ENCODE measurements at regions not wholly inside any gene's neighbourhood (a gene's known extent, or its start where the extent isn't known, plus 50 kb on each side); places are given as distances from the start of the nearest gene placed in this dataset.

DNA sequence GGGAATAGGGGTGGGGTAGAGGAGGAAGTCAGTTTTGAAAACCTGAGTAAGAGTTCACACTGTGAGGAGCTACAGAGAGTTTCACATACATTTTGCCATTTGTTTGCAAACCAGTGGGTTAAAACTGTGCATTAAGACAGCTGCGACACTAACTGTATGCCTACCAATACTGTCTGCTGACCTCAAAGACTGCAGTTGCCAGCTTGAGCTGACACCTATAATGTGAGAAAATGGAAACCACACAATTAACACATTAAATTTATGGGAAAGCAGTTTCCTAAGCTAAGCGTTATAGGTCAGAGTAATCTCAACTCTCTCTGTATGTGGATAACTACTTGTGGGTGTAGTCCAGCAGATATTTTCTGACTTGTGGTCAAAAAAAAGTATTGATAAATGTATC is 756.6 kb upstream of the GCFC2 start:
- H3K9me3 ChIP-seq (ENCODE audit: low read depth): no peaks in the 10 kb centered on the region
- H3K4me2 ChIP-seq: no peak overlapping the region
- no peaks in the 10 kb centered on the region for H3K27me3 ChIP-seq
- no peaks in the 10 kb centered on the region for H3K9me2 ChIP-seq (replicated peaks; ENCODE audit: insufficient read depth)
- 85% methylated on average over 2 of the region's 2 CpGs for WGBS (ENCODE audit: low lambda C conversion rate, missing lambda C conversion rate)
- H3K36me3 ChIP-seq (replicated peaks; ENCODE audit: insufficient read depth, low read depth): no peaks in the 10 kb centered on the region
- H4K20me1 ChIP-seq (ENCODE audit: insufficient read depth, poor library complexity, severe bottlenecking): no peaks in the 10 kb centered on the region
- H3K79me2 ChIP-seq: no peaks in the 10 kb centered on the region
- H2AFZ ChIP-seq: no peak overlapping the region
- TF ChIP-seq, protein P1, sequence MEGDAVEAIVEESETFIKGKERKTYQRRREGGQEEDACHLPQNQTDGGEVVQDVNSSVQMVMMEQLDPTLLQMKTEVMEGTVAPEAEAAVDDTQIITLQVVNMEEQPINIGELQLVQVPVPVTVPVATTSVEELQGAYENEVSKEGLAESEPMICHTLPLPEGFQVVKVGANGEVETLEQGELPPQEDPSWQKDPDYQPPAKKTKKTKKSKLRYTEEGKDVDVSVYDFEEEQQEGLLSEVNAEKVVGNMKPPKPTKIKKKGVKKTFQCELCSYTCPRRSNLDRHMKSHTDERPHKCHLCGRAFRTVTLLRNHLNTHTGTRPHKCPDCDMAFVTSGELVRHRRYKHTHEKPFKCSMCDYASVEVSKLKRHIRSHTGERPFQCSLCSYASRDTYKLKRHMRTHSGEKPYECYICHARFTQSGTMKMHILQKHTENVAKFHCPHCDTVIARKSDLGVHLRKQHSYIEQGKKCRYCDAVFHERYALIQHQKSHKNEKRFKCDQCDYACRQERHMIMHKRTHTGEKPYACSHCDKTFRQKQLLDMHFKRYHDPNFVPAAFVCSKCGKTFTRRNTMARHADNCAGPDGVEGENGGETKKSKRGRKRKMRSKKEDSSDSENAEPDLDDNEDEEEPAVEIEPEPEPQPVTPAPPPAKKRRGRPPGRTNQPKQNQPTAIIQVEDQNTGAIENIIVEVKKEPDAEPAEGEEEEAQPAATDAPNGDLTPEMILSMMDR (IDR thresholded peaks at IDR 0.05; ENCODE audit: poor library complexity): no peak
- TF ChIP-seq EZH2 (IDR thresholded peaks at IDR 0.05; ENCODE audit: borderline replicate concordance) (no peak), EZH2phosphoT487 (IDR thresholded peaks at IDR 0.05; ENCODE audit: low read depth, severe bottlenecking, unreplicated experiment) (no peak)
- H3K4me1 ChIP-seq (ENCODE audit: insufficient read depth): no peaks in the 10 kb centered on the region
- no peak overlapping the region for H3K27ac ChIP-seq
- H3K4me3 ChIP-seq: no peak overlapping the region
- no peak for DNase-seq (ENCODE audit: low spot score)

DNA sequence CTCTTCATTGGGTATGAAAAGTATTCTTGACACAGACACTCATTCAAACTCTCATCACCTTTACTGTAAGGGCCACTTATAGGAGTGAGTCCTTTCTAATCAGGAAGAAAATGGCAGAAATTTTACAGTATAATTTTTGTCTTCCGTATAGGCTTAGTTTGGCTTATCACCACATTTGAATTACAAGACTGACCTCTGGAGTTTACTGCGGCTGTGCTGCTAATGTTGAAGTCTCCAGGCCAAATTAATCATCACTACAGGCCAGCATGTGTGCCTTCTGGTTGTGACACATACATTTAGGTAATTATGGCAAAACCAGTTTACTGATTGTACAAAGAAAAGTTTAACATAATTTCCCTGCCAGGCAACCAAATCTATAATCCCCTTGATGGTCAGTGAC is 753.6 kb upstream of the GCFC2 start:
- Histone ChIP-seq H3K4me2 (no peak overlapping the region), H2AFZ (no peak overlapping the region), H3K27ac (no peak overlapping the region), H3K4me3 (no peak overlapping the region), H3K9me2 (replicated peaks; ENCODE audit: insufficient read depth) (no peaks in the 10 kb centered on the region), H3K9me3 (ENCODE audit: low read depth) (no peaks in the 10 kb centered on the region), H3K36me3 (replicated peaks; ENCODE audit: insufficient read depth, low read depth) (no peaks in the 10 kb centered on the region), H3K4me1 (ENCODE audit: insufficient read depth) (no peaks in the 10 kb centered on the region), H3K27me3 (no peaks in the 10 kb centered on the region), H3K79me2 (no peaks in the 10 kb centered on the region), H4K20me1 (ENCODE audit: insufficient read depth, poor library complexity, severe bottlenecking) (no peaks in the 10 kb centered on the region)
- WGBS (ENCODE audit: low lambda C conversion rate, missing lambda C conversion rate): 70% methylated on average over 2 of the region's 2 CpGs
- peak; percentile 6 for DNase-seq (ENCODE audit: low spot score)
- TF ChIP-seq EZH2phosphoT487 (IDR thresholded peaks at IDR 0.05; ENCODE audit: low read depth, severe bottlenecking, unreplicated experiment) (no peak), EZH2 (IDR thresholded peaks at IDR 0.05; ENCODE audit: borderline replicate concordance) (no peak)
- TF ChIP-seq, protein P1 (IDR thresholded peaks at IDR 0.05; ENCODE audit: poor library complexity): peak; percentile 12

DNA sequence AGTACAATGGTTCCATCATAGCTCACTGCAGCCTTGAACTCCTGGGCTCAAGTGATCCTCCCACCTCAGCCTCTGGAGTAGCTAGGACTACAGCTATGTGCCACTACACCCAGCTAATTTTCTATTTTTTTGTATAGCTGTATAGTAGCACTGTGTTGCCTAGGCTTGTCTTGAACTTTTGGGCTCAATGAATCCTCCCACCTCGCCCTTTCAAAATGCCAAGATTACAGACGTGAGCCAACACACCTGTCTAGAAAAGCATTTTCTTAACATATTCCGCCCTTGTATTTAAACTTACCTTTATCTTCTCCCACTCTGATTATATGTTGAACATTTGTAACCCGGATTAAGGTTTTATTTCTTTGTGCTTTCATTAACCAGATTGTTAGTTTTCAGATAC is 750.7 kb upstream of the GCFC2 start:
- no peak overlapping the region for H2AFZ ChIP-seq
- no peaks in the 10 kb centered on the region for H3K9me3 ChIP-seq (ENCODE audit: low read depth)
- H4K20me1 ChIP-seq (ENCODE audit: insufficient read depth, poor library complexity, severe bottlenecking): no peaks in the 10 kb centered on the region
- TF ChIP-seq EZH2 (IDR thresholded peaks at IDR 0.05; ENCODE audit: borderline replicate concordance): no peak
- TF ChIP-seq EZH2phosphoT487 (IDR thresholded peaks at IDR 0.05; ENCODE audit: low read depth, severe bottlenecking, unreplicated experiment): no peak
- no peaks in the 10 kb centered on the region for H3K9me2 ChIP-seq (replicated peaks; ENCODE audit: insufficient read depth)
- no peaks in the 10 kb centered on the region for H3K79me2 ChIP-seq
- no peak for DNase-seq (ENCODE audit: low spot score)
- no peak overlapping the region for H3K4me3 ChIP-seq
- H3K27ac ChIP-seq: no peak overlapping the region
- H3K36me3 ChIP-seq (replicated peaks; ENCODE audit: insufficient read depth, low read depth): no peaks in the 10 kb centered on the region
- H3K27me3 ChIP-seq: no peaks in the 10 kb centered on the region
- WGBS (ENCODE audit: low lambda C conversion rate, missing lambda C conversion rate): 90% methylated on average over 4 of the region's 4 CpGs
- H3K4me2 ChIP-seq: no peak overlapping the region
- H3K4me1 ChIP-seq (ENCODE audit: insufficient read depth): no peaks in the 10 kb centered on the region

DNA sequence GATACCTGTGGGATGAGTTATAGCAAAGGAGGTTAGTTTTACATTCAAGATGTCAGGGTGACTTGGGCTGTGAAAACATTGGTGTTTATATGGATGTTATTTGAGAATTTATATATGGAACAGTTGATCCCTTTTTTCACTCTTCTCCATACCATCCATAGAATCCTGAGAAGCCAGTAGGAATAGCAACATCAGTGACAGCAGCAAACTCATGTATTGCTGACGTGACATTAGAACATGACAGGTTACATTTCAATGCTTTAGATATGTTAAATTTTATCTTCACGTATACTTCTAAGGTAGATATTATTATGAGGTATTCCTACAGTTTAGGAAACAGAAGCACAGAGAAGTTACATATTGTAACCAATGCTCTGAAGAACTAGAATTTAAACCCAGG is 745.2 kb upstream of the GCFC2 start:
- H3K27ac ChIP-seq: no peak overlapping the region
- no peaks in the 10 kb centered on the region for H3K27me3 ChIP-seq
- TF ChIP-seq, protein P1 (IDR thresholded peaks at IDR 0.05; ENCODE audit: poor library complexity): no peak
- TF ChIP-seq EZH2 (IDR thresholded peaks at IDR 0.05; ENCODE audit: borderline replicate concordance) (no peak), EZH2phosphoT487 (IDR thresholded peaks at IDR 0.05; ENCODE audit: low read depth, severe bottlenecking, unreplicated experiment) (no peak)
- H2AFZ ChIP-seq: no peak overlapping the region
- H3K4me2 ChIP-seq: no peak overlapping the region
- H3K4me3 ChIP-seq: no peak overlapping the region
- H3K36me3 ChIP-seq (replicated peaks; ENCODE audit: insufficient read depth, low read depth): no peaks in the 10 kb centered on the region
- no peaks in the 10 kb centered on the region for H3K79me2 ChIP-seq
- H3K9me3 ChIP-seq (ENCODE audit: low read depth): no peaks in the 10 kb centered on the region
- no peaks in the 10 kb centered on the region for H3K9me2 ChIP-seq (replicated peaks; ENCODE audit: insufficient read depth)
- H3K4me1 ChIP-seq (ENCODE audit: insufficient read depth): no peaks in the 10 kb centered on the region
- WGBS (ENCODE audit: low lambda C conversion rate, missing lambda C conversion rate): 70% methylated on average over 2 of the region's 2 CpGs
- DNase-seq (ENCODE audit: low spot score): no peak
- H4K20me1 ChIP-seq (ENCODE audit: insufficient read depth, poor library complexity, severe bottlenecking): no peaks in the 10 kb centered on the region

All from hepatocyte (in vitro differentiated cells).